Ureter (tissue), 1 donor: ENCODE measurements at regions not wholly inside any gene's neighbourhood (a gene's known extent, or its start where the extent isn't known, plus 50 kb on each side); places are given as distances from the start of the nearest gene placed in this dataset.
A peak's percentile ranks its signal among the peaks of the same experiment; 100 is the strongest.

Experiments used
- DNase-seq: peaks from one replicate; pipeline ENCODE4 v3.0.0-alpha.2; 2020; ENCODE audit warnings: low spot score
- donor health status: DM: yes; HTN: yes; CAD: no.

- no peak for DNase-seq
These were observed 210.2 kb upstream of the PUM3 start for GRCh38 chr9:3054017-3054586.

- DNase-seq, result no peak
These were observed 205.7 kb upstream of the PUM3 start for GRCh38 chr9:3049636-3050035.

GRCh38 chr9:3047912-3048311 is 204.0 kb upstream of the PUM3 start:
- no peak for DNase-seq

- DNase-seq, result no peak
These were observed 201.3 kb upstream of the PUM3 start for GRCh38 chr9:3045153-3045552.

- no peak for DNase-seq
These were observed 199.5 kb upstream of the PUM3 start for GRCh38 chr9:3043369-3043768.

GRCh38 chr9:3040761-3041160 is 196.9 kb upstream of the PUM3 start:
- no peak for DNase-seq

- DNase-seq, result no peak
These were observed 192.4 kb upstream of the PUM3 start for GRCh38 chr9:3036333-3036700.

- no peak for DNase-seq
These were observed 191.9 kb upstream of the PUM3 start for GRCh38 chr9:3035579-3036332.

GRCh38 chr9:3032898-3033297 is 189.0 kb upstream of the PUM3 start:
- DNase-seq, result no peak

GRCh38 chr9:3028535-3028934 is 184.6 kb upstream of the PUM3 start:
- peak; percentile 45 for DNase-seq

GRCh38 chr9:3027210-3027609 is 183.3 kb upstream of the PUM3 start:
- no peak for DNase-seq

GRCh38 chr9:3023449-3023848 is 179.6 kb upstream of the PUM3 start:
- no peak for DNase-seq

GRCh38 chr9:3018691-3019230 is 174.9 kb upstream of the PUM3 start:
- no peak for DNase-seq

GRCh38 chr9:3018071-3018470 is 174.2 kb upstream of the PUM3 start:
- DNase-seq, result no peak

GRCh38 chr9:3014178-3014577 is 170.3 kb upstream of the PUM3 start:
- DNase-seq, result no peak

GRCh38 chr9:3012842-3013241 is 168.9 kb upstream of the PUM3 start:
- no peak for DNase-seq

GRCh38 chr9:3012245-3012644 is 168.3 kb upstream of the PUM3 start:
- DNase-seq, result no peak

- no peak for DNase-seq
These were observed 164.2 kb upstream of the PUM3 start for GRCh38 chr9:3008091-3008490.

GRCh38 chr9:3007326-3007725 is 163.4 kb upstream of the PUM3 start:
- no peak for DNase-seq

- DNase-seq, result no peak
These were observed 163.0 kb upstream of the PUM3 start for GRCh38 chr9:3006851-3007250.

- no peak for DNase-seq
These were observed 160.7 kb upstream of the PUM3 start for GRCh38 chr9:3004572-3004971.

GRCh38 chr9:3001311-3001710 is 157.4 kb upstream of the PUM3 start:
- DNase-seq, result no peak

- DNase-seq, result no peak
These were observed 148.5 kb upstream of the PUM3 start for GRCh38 chr9:2992427-2992826.

GRCh38 chr9:2991292-2991691 is 147.4 kb upstream of the PUM3 start:
- no peak for DNase-seq
